Uterus (tissue), 2 donors: ENCODE measurements at regions not wholly inside any gene's neighbourhood (a gene's known extent, or its start where the extent isn't known, plus 50 kb on each side); places are given as distances from the start of the nearest gene placed in this dataset.

ENCODE experiments used
- CTCF ChIP-seq, 4 experiments: fragments of 200-600 bp in 2 of 4; fragments of 450-650 bp in 2 of 4; sonication (generic) in 2 of 4; IDR thresholded peaks; one replicate each; pipeline ENCODE4 v1.5.1; 2016 to 2019; ENCODE audit warnings: antibody characterized with exemption in 4 of 4, mild to moderate bottlenecking in 2 of 4, moderate library complexity in 1 of 4
- POLR2A ChIP-seq, 2 donors: fragments of 450-650 bp; IDR thresholded peaks; one replicate each; pipeline ENCODE4 v1.6.1; 2016; ENCODE audit warnings: antibody characterized with exemption in 2 of 2, mild to moderate bottlenecking in 1 of 2, moderate library complexity in 1 of 2

- no peak for TF ChIP-seq POLR2A (IDR thresholded peaks at IDR 0.05)
- TF ChIP-seq CTCF (IDR thresholded peaks at IDR 0.05), result no peak
Measured at GRCh38 chr3:139100821-139101220, 56.1 kb upstream of the PRR23C start.
